Upper lobe of left lung (tissue), 6 donors: ENCODE measurements at regions not wholly inside any gene's neighbourhood (a gene's known extent, or its start where the extent isn't known, plus 50 kb on each side); places are given as distances from the start of the nearest gene placed in this dataset.
A peak's percentile ranks its signal among the peaks of the same experiment; 100 is the strongest.

Experiments used
- ATAC-seq, 2 donors: fragments of 200-7000 bp; cut with Tn5 transposase; one replicate each; pipeline ENCODE4 v1.9.1; 2022; ENCODE audit warnings: mild to moderate bottlenecking in 2 of 2, moderate library complexity in 2 of 2; ENCODE audit not compliant: low FRiP score in 2 of 2
- DNase-seq, 2 donors: peaks; one replicate each; pipeline ENCODE4 v3.0.0-alpha.2; 2019 to 2020
- H3K27ac ChIP-seq, 4 donors: fragments of 200-600 bp; sonication (generic); one replicate each; pipeline ENCODE4 v1.5.1; 2016 to 2019
- H3K27me3 ChIP-seq, 4 donors: fragments of 200-600 bp; sonication (generic); one replicate each; pipeline ENCODE4 v1.5.1; 2017 to 2019
- H3K36me3 ChIP-seq, 4 donors: fragments of 200-600 bp; sonication (generic); one replicate each; pipeline ENCODE4 v1.5.1; 2016 to 2019
- H3K4me1 ChIP-seq, 4 donors: fragments of 200-600 bp; sonication (generic); one replicate each; pipeline ENCODE4 v1.5.1; 2018 to 2019
- H3K4me3 ChIP-seq, 4 donors: fragments of 200-600 bp; sonication (generic); one replicate each; pipeline ENCODE4 v1.5.1; 2017 to 2019; ENCODE audit warnings: mild to moderate bottlenecking in 2 of 4, moderate library complexity in 1 of 4
- H3K9me3 ChIP-seq, 4 donors: fragments of 200-600 bp; sonication (generic); one replicate each; pipeline ENCODE4 v1.5.1; 2018 to 2019
- EP300 ChIP-seq, 4 donors: sonication (generic); formaldehyde crosslinking; IDR thresholded peaks; one replicate each; pipeline ENCODE4 v1.5.1; 2017; ENCODE audit warnings: antibody characterized with exemption in 4 of 4, control low read depth in 2 of 4
- POLR2A ChIP-seq, 4 donors: fragments of 450-650 bp; IDR thresholded peaks; one replicate each; pipeline ENCODE4 v1.5.1; 2016 to 2017; ENCODE audit warnings: antibody characterized with exemption in 4 of 4, mild to moderate bottlenecking in 2 of 4
- POLR2AphosphoS5 ChIP-seq, 2 donors: sonication (generic); formaldehyde crosslinking; IDR thresholded peaks; one replicate each; pipeline ENCODE4 v1.5.1; 2017; ENCODE audit warnings: antibody characterized with exemption in 2 of 2
- WGBS, 2 donors: methylation state at CpG; one replicate each; pipeline ENCODE4 v1.1.5; 2017 to 2018; 5-methylcytosine and 5-hydroxymethylcytosine counted together
- TF ChIP-seq, protein P1 (sequence below), 6 experiments: fragments of 450-650 bp in 4 of 6; fragments of 200-600 bp in 2 of 6; sonication (generic) in 2 of 6; IDR thresholded peaks; one replicate each; pipeline ENCODE4 v1.5.1; 2016 to 2019; ENCODE audit warnings: antibody characterized with exemption in 6 of 6
- donor health status: DM: no; HTN: no; CAD: no; lungs with moderate emphysema.
- donor health status: DM: no; HTN: yes; CAD: no; lungs with severe emphysema.

DNA sequence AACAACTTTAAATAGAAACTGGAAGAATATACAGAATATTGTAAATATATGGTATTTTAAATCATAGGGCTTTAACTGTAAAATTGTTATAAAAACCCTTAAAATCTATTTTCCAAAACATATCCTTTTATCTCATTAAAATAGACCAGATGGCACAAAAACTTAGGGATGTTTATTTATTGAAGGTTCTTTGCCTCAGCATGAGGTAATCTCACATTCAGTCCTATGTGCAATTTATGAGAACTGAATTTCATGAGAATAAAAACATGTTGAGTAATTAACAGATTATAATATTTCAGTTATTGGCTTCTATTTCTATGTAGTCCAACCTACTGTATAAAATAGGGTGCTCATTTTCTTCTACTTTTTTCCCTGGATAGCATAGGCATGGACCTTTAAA is 329.2 kb upstream of the PRR16 start:
- ATAC-seq, result no peak
- DNase-seq, result no peak
- H3K27ac ChIP-seq, result no peak overlapping the region
- H3K36me3 ChIP-seq, result no peaks in the 10 kb centered on the region
- no peak overlapping the region for H3K4me3 ChIP-seq
- H3K9me3 ChIP-seq, result no peaks in the 10 kb centered on the region
- TF ChIP-seq POLR2AphosphoS5 (IDR thresholded peaks at IDR 0.05) (no peak), POLR2A (IDR thresholded peaks at IDR 0.05) (no peak), EP300 (IDR thresholded peaks at IDR 0.05) (no peak)
- TF ChIP-seq, protein P1, sequence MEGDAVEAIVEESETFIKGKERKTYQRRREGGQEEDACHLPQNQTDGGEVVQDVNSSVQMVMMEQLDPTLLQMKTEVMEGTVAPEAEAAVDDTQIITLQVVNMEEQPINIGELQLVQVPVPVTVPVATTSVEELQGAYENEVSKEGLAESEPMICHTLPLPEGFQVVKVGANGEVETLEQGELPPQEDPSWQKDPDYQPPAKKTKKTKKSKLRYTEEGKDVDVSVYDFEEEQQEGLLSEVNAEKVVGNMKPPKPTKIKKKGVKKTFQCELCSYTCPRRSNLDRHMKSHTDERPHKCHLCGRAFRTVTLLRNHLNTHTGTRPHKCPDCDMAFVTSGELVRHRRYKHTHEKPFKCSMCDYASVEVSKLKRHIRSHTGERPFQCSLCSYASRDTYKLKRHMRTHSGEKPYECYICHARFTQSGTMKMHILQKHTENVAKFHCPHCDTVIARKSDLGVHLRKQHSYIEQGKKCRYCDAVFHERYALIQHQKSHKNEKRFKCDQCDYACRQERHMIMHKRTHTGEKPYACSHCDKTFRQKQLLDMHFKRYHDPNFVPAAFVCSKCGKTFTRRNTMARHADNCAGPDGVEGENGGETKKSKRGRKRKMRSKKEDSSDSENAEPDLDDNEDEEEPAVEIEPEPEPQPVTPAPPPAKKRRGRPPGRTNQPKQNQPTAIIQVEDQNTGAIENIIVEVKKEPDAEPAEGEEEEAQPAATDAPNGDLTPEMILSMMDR (IDR thresholded peaks at IDR 0.05), result no peak
- H3K27me3 ChIP-seq, result no peaks in the 10 kb centered on the region
- peaks cover 4 to 10% (median 8%) of the 10 kb centered on the region in 4 donors for H3K4me1 ChIP-seq

DNA sequence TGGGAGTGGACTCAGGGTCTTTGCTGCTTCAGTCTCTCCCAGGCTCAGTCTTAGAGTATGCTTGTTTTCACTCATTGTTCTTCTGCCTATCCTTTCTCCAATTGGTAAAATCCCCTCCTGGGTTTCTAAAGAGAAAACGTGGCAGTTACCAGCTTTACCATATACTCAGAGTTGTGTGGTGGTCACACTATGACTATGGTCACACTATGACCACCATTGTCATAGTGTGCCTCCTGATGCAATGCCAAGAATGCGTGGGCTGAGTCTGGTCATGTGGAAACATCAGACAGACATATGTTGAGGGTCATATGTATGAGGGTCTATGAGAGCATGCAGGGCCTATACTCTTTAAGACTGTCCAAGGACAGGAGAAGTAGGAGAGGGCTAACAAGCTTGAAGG is 326.5 kb upstream of the PRR16 start:
- WGBS, 2 donors, result 52 to 86% methylated on average over 2 of the region's 2 CpGs
- TF ChIP-seq POLR2AphosphoS5 (IDR thresholded peaks at IDR 0.05), result no peak
- no peak for TF ChIP-seq EP300 (IDR thresholded peaks at IDR 0.05)
- TF ChIP-seq, protein P1 (IDR thresholded peaks at IDR 0.05), result no peak
- TF ChIP-seq POLR2A (IDR thresholded peaks at IDR 0.05), result no peak
- ATAC-seq, result no peak

DNA sequence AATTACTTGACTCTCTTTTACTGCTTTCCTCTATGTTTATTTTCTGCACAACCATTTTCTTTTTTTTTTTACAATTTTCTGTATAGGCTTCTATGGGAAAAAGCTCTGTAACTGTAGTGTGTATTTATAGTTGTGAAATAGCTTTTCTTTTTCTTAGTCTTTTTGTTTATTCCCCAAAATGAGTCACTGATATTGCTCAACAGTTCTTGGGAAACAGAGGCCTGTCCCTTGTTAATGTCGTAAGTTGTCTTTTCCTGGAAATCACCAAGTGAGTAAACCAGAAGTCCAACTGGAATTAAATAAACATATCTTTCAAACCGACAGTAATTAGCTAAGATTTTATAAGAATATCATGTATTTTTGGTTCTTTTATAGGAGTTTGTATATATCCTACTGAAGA is 325.1 kb upstream of the PRR16 start:
- 19 to 21% methylated on average over 2 of the region's 2 CpGs for WGBS, 2 donors
- Histone ChIP-seq H3K4me1 (peaks cover 14 to 19% (median 17%) of the 10 kb centered on the region in 4 donors), H3K36me3 (no peaks in the 10 kb centered on the region), H3K27me3 (no peaks in the 10 kb centered on the region), H3K27ac (peak overlapping the region; percentile 38 to 60 (median 46)), H3K4me3 (no peak overlapping the region), H3K9me3 (no peaks in the 10 kb centered on the region)
- DNase-seq (no peak), ATAC-seq (peak in 1 of 2 donors; percentile 87)
- TF ChIP-seq POLR2A (IDR thresholded peaks at IDR 0.05), result no peak
- peak; percentile 75 to 98 (median 82) for TF ChIP-seq EP300 (IDR thresholded peaks at IDR 0.05)
- TF ChIP-seq POLR2AphosphoS5 (IDR thresholded peaks at IDR 0.05), result peak in 1 of 2 donors; percentile 95

More for the DNA sequence above, 326.5 kb upstream of the PRR16 start:
- Histone ChIP-seq H3K36me3 (no peaks in the 10 kb centered on the region), H3K27me3 (no peaks in the 10 kb centered on the region), H3K4me3 (no peak overlapping the region), H3K9me3 (no peaks in the 10 kb centered on the region), H3K4me1 (peaks cover 14 to 19% (median 17%) of the 10 kb centered on the region in 4 donors), H3K27ac (no peak overlapping the region)
- DNase-seq, result no peak

DNA sequence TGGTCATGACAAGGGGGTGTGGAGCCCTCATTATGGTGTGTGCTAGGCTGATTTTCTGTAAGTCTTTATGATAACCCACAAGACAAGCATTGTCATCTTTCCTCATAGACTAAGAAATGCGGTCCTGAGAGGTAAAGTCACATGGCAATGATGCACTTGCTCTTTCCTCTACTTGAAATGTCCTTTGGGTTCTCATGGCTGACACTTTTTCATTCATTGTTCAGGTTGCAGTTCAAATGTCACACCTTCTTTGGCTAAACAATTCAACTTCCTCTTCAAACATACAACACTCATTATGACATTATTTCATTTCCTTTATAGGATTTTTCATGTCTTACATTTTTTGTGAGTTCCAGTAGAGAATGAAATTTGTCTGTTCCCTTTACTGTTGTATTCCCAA is 323.6 kb upstream of the PRR16 start:
- 0 to 32% methylated on average over 1 of the region's 1 CpG for WGBS, 2 donors
- H3K36me3 ChIP-seq, result no peaks in the 10 kb centered on the region
- no peak for DNase-seq
- H3K27me3 ChIP-seq, result no peaks in the 10 kb centered on the region
- peaks cover 0 to 8% (median 4%) of the 10 kb centered on the region in 4 donors for H3K9me3 ChIP-seq
- no peak for ATAC-seq
- peaks cover 14 to 19% (median 17%) of the 10 kb centered on the region in 4 donors for H3K4me1 ChIP-seq
- no peak overlapping the region for H3K4me3 ChIP-seq
- H3K27ac ChIP-seq, result peak overlapping the region in 3 of 4 donors; percentile 43 to 60 (median 49)
- TF ChIP-seq EP300 (IDR thresholded peaks at IDR 0.05), result no peak
- no peak for TF ChIP-seq POLR2AphosphoS5 (IDR thresholded peaks at IDR 0.05)
- TF ChIP-seq POLR2A (IDR thresholded peaks at IDR 0.05), result no peak
- TF ChIP-seq, protein P1 (IDR thresholded peaks at IDR 0.05), result no peak

GRCh38 chr5:120141076-120141475 is 323.0 kb upstream of the PRR16 start:
- TF ChIP-seq, protein P1 (IDR thresholded peaks at IDR 0.05), result no peak
- TF ChIP-seq EP300 (IDR thresholded peaks at IDR 0.05), result no peak
- TF ChIP-seq POLR2AphosphoS5 (IDR thresholded peaks at IDR 0.05), result no peak
- TF ChIP-seq POLR2A (IDR thresholded peaks at IDR 0.05), result no peak
- no peak overlapping the region for H3K4me3 ChIP-seq
- no peak for DNase-seq
- no peak for ATAC-seq
- no peaks in the 10 kb centered on the region for H3K36me3 ChIP-seq
- H3K27me3 ChIP-seq, result no peaks in the 10 kb centered on the region
- H3K9me3 ChIP-seq, result peaks cover 0 to 9% (median 4%) of the 10 kb centered on the region in 4 donors
- H3K4me1 ChIP-seq, result peaks cover 14 to 19% (median 17%) of the 10 kb centered on the region in 4 donors
- 38 to 41% methylated on average over 2 of the region's 2 CpGs for WGBS, 2 donors
- peak overlapping the region in 2 of 4 donors; percentile 43 to 60 for H3K27ac ChIP-seq
